HEK293 (cell line): ENCODE measurements at regions not wholly inside any gene's neighbourhood (a gene's known extent, or its start where the extent isn't known, plus 50 kb on each side); places are given as distances from the start of the nearest gene placed in this dataset.

Experiments
- CTCF ChIA-PET: fragments of 350-600 bp; formaldehyde crosslinking; extraction: SDS; loops from one replicate; lab custom pipeline; 2021; ENCODE audit warnings: antibody characterized with exemption; lab: Yijun Ruan, JAX
- POLR2A ChIA-PET: fragments of 300-600 bp; formaldehyde crosslinking; extraction: SDS; loops from one replicate; lab custom pipeline; 2020; ENCODE audit warnings: antibody characterized with exemption, inconsistent platforms; lab: Yijun Ruan, JAX
- H3K27ac ChIP-seq: fragments of 200-500 bp; sonication (Bioruptor generic); 2 replicates; pipeline ENCODE4 v1.5.1; 2014; ENCODE audit warnings: low read depth, low read length, control low read depth, inconsistent platforms; ENCODE audit errors: extremely low read depth
- H3K36me3 ChIP-seq, 2 experiments: fragments of 200-500 bp in 1 of 2; sonication (Bioruptor generic) in 1 of 2; 1 replicate in 1 of 2; 2 replicates in 1 of 2; pipeline ENCODE4 v1.5.1; 2014 to 2017; ENCODE audit warnings: inconsistent platforms in 2 of 2, low read length in 2 of 2; ENCODE audit not compliant: control insufficient read depth in 2 of 2, insufficient read depth in 1 of 2
- H3K4me1 ChIP-seq: fragments of 200-500 bp; sonication (Bioruptor generic); 2 replicates; pipeline ENCODE4 v1.5.1; 2014; ENCODE audit warnings: mild to moderate bottlenecking, low read length, inconsistent platforms; ENCODE audit not compliant: control insufficient read depth, insufficient read depth
- H3K4me3 ChIP-seq: 2 replicates; pipeline ENCODE4 v1.5.1; 2011; ENCODE audit warnings: low read depth, mild to moderate bottlenecking, control low read depth, low read length, moderate library complexity
- H3K9me3 ChIP-seq: fragments of 200-500 bp; sonication (Bioruptor generic); 2 replicates; pipeline ENCODE4 v1.5.1; 2014; ENCODE audit warnings: low read depth, low read length, inconsistent platforms; ENCODE audit not compliant: control insufficient read depth, insufficient read depth
- ATF2 ChIP-seq: fragments of 450-650 bp; formaldehyde crosslinking; IDR thresholded peaks from 2 replicates; pipeline ENCODE4 v1.5.1; 2016; ENCODE audit warnings: missing biosample characterization, missing genetic modification characterization, low read depth
- BCL11A ChIP-seq: fragments of 450-650 bp; formaldehyde crosslinking; IDR thresholded peaks from 2 replicates; pipeline ENCODE4 v1.5.1; 2016; ENCODE audit warnings: low read depth, missing biosample characterization, missing genetic modification characterization
- EGR2 ChIP-seq: fragments of 450-650 bp; formaldehyde crosslinking; IDR thresholded peaks from 2 replicates; pipeline ENCODE4 v1.5.1; 2016; ENCODE audit warnings: low read depth, missing biosample characterization, missing genetic modification characterization
- OSR2 ChIP-seq: fragments of 450-650 bp; formaldehyde crosslinking; IDR thresholded peaks from 2 replicates; pipeline ENCODE4 v1.5.1; 2016; ENCODE audit warnings: missing biosample characterization, missing genetic modification characterization
- OVOL3 ChIP-seq: fragments of 450-650 bp; formaldehyde crosslinking; IDR thresholded peaks from 2 replicates; pipeline ENCODE4 v1.5.1; 2016; ENCODE audit warnings: missing biosample characterization, missing genetic modification characterization
- YY2 ChIP-seq: fragments of 450-650 bp; formaldehyde crosslinking; IDR thresholded peaks from 2 replicates; pipeline ENCODE4 v1.5.1; 2016; ENCODE audit warnings: missing biosample characterization, missing genetic modification characterization
- ZBTB49 ChIP-seq: fragments of 450-650 bp; formaldehyde crosslinking; IDR thresholded peaks from 2 replicates; pipeline ENCODE4 v1.5.1; 2016; ENCODE audit warnings: missing biosample characterization, missing genetic modification characterization, low read depth
- ZEB2 ChIP-seq: fragments of 450-650 bp; formaldehyde crosslinking; IDR thresholded peaks from 2 replicates; pipeline ENCODE4 v1.5.1; 2016; ENCODE audit warnings: missing biosample characterization, missing genetic modification characterization
- ZNF148 ChIP-seq: fragments of 450-650 bp; formaldehyde crosslinking; IDR thresholded peaks from 2 replicates; pipeline ENCODE4 v1.5.0; 2017; ENCODE audit warnings: missing biosample characterization, missing genetic modification characterization, borderline replicate concordance
- ZNF184 ChIP-seq: fragments of 450-650 bp; IDR thresholded peaks from 2 replicates; pipeline ENCODE4 v1.5.1; 2018; ENCODE audit warnings: missing biosample characterization, mild to moderate bottlenecking, missing genetic modification characterization
- ZNF248 ChIP-seq: fragments of 450-650 bp; formaldehyde crosslinking; IDR thresholded peaks from 2 replicates; pipeline ENCODE4 v1.5.1; 2017; ENCODE audit warnings: missing biosample characterization, missing genetic modification characterization
- ZNF350 ChIP-seq: fragments of 450-650 bp; formaldehyde crosslinking; IDR thresholded peaks from 2 replicates; pipeline ENCODE4 v1.5.0; 2017; ENCODE audit warnings: missing biosample characterization, mild to moderate bottlenecking, missing genetic modification characterization
- ZNF366 ChIP-seq: fragments of 450-650 bp; formaldehyde crosslinking; conservative IDR thresholded peaks from 2 replicates; pipeline ENCODE4 v1.5.1; 2016; ENCODE audit warnings: missing biosample characterization, missing genetic modification characterization
- ZNF426 ChIP-seq: fragments of 450-650 bp; formaldehyde crosslinking; IDR thresholded peaks from 2 replicates; pipeline ENCODE4 v1.5.1; 2017; ENCODE audit warnings: missing biosample characterization, missing genetic modification characterization, mild to moderate bottlenecking, inconsistent platforms, moderate library complexity
- ZNF473 ChIP-seq: fragments of 450-650 bp; formaldehyde crosslinking; IDR thresholded peaks from 2 replicates; pipeline ENCODE4 v1.5.1; 2017; ENCODE audit warnings: missing biosample characterization, missing genetic modification characterization
- ZNF558 ChIP-seq: fragments of 450-650 bp; formaldehyde crosslinking; IDR thresholded peaks from 2 replicates; pipeline ENCODE4 v1.5.1; 2016; ENCODE audit warnings: missing biosample characterization, missing genetic modification characterization
- ZNF677 ChIP-seq: fragments of 450-650 bp; IDR thresholded peaks from 2 replicates; pipeline ENCODE4 v1.5.0; 2018; ENCODE audit warnings: missing biosample characterization, mild to moderate bottlenecking, missing genetic modification characterization, moderate library complexity
- ZNF768 ChIP-seq: fragments of 450-650 bp; formaldehyde crosslinking; IDR thresholded peaks from 2 replicates; pipeline ENCODE4 v1.5.1; 2018; ENCODE audit warnings: missing biosample characterization, mild to moderate bottlenecking, missing genetic modification characterization
- ZSCAN16 ChIP-seq: fragments of 450-650 bp; formaldehyde crosslinking; IDR thresholded peaks from 2 replicates; pipeline ENCODE4 v1.5.1; 2016; ENCODE audit warnings: missing biosample characterization, missing genetic modification characterization
- ZSCAN30 ChIP-seq: fragments of 450-650 bp; IDR thresholded peaks from 2 replicates; pipeline ENCODE4 v1.5.1; 2018; ENCODE audit warnings: missing biosample characterization, mild to moderate bottlenecking, missing genetic modification characterization, moderate library complexity

GRCh38 chr2:59000796-59001195, 759.7 kb upstream of the FANCL start:
- Histone ChIP-seq H3K36me3 (no peaks in the 10 kb centered on the region), H3K4me3 (no peak overlapping the region), H3K9me3 (no peaks in the 10 kb centered on the region), H3K27ac (no peak overlapping the region), H3K4me1 (0 out of 2 replicates have a peak, but pooled peaks cover 4% of the 10 kb centered on the region)
- ChIA-PET CTCF (interaction anchor here (2.9 kb wide), 1 partner anchor 25 kb away, joined by 13 read pairs; no protein-coding TSS in a partner anchor), POLR2A (no interaction called here)
- TF ChIP-seq ZNF768 (tag by site-specific recombination) (no peak), OSR2 (tag by site-specific recombination) (no peak), ZNF677 (tag by site-specific recombination) (no peak), YY2 (tag by site-specific recombination) (no peak), ZSCAN16 (tag by site-specific recombination) (no peak), ZSCAN30 (tag by site-specific recombination) (no peak), ZNF184 (tag by site-specific recombination) (no peak), ZNF148 (tag by site-specific recombination) (no peak), ZNF248 (tag by site-specific recombination) (no peak), ZEB2 (tag by site-specific recombination) (no peak), EGR2 (tag by site-specific recombination) (no peak), ZNF366 (tag by site-specific recombination) (no peak), ZNF473 (tag by site-specific recombination) (no peak), OVOL3 (tag by site-specific recombination) (no peak), ZNF350 (tag by site-specific recombination) (no peak), ZBTB49 (tag by site-specific recombination) (no peak)

- Histone ChIP-seq H3K27ac (no peak overlapping the region), H3K4me1 (no peaks in the 10 kb centered on the region), H3K9me3 (no peaks in the 10 kb centered on the region), H3K36me3 (no peaks in the 10 kb centered on the region), H3K4me3 (no peak overlapping the region)
- CTCF ChIA-PET = interaction anchor here (0.5 to 0.6 kb wide), 2 partner anchors 34 to 1963 kb away, joined by 3 to 4 read pairs; no protein-coding TSS in a partner anchor
- POLR2A ChIA-PET = no interaction called here
- TF ChIP-seq ZNF426 (tag by site-specific recombination) (no peak), BCL11A (no peak), ATF2 (tag by site-specific recombination) (no peak), ZNF558 (tag by site-specific recombination) (no peak)
These were observed 751.1 kb upstream of the FANCL start for GRCh38 chr2:58992062-58992706.
